ENCODE measurements at regions not wholly inside any gene's neighbourhood (a gene's known extent, or its start where the extent isn't known, plus 50 kb on each side); places are given as distances from the start of the nearest gene placed in this dataset.

DNA sequence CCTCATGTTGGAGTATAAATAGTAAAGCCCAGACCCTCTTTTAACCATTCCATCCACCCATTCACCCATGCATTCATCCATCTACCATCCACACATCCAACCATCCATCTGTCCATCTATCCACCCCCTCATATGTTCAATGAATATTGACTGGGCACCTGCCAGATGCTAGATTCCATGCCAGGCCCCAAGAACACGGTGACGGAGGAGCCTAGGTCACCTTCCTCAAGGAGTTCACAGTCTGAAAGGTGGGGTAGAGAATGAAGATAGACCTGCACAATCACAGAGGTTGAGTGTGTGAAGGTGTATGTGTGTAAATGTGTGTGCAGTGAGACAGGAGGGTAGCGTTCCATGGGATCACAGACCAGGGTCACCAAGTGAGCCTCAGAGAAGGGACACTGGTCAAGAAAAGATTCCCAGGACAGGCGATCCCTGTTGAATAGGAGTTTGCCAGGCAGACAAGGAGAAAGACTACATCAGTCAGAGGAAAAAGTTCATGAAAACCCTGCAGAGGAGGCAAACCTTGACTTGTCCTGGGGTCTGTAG lies 287.2 kb downstream of the CYP26B1 start:
- DNase-seq = no peak

DNA sequence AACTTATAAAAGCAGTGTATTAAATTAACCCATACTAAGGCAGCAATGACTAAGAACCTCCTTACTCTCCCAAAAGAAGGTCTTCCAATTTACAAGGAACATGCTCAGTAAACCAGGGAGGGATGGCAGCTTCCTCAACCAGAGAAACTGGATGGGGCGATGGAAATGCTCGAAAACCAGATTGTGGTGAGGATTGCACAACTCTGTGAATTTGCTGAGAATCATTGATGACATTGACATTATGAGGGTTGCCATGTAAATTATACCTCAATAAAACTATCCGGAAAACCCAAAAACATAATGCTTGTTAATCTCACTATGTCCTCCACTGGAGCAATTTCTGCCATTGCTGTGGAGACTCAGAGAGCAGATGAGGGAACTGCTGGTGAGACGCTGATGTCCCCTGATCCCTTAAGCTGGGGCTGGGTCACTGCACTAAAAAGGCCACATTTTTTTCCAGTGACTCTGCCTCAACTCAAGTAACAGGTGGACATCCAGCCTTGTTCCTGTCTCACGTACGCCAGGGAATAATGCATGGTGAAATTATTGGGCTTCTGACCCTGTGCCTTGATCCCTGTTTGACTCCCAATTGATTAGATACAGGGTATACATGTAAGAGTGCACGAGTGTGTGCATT lies 288.3 kb downstream of the CYP26B1 start:
- DNase-seq = no peak

DNA sequence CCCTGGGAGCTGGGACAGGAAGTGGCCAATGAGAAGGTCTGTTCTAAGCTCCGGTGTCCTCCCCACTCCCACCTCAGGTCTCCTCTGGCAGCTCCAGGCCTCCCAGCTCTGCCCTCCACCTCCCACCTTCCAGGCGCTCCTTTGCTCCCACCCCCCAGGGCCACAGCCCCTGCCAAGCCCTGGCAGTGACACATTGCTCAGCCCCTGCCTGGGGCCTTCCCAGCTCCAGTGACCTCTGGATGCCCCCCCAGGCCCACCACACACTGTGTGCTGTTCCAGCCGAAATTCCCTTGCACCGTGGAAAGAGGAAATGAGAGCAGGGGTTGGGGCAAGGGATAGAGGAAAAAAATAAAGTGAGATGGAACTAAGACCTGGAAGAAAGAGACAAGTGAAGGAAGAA lies 289.6 kb downstream of the CYP26B1 start:
- DNase-seq = no peak

DNA sequence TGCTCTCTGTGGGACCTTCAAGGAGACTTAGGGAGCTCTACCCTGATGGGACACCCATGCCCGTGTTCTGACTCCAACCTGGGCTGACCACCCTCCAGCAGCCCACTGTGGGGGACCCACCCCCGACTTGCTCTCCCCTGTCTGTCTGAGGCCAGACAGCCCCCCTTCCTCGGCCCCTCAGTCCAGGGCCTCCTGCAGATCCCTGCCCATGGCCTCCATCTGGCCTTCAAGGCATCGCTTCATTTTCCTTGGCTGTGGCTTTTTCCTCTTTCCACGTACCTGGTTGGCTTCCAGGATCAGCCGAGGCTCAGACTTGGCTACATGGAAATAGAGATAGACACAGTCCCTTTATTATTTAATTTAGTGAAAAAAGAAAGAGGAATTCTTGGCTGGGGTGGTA lies 290.0 kb downstream of the CYP26B1 start:
- no peak for DNase-seq

DNA sequence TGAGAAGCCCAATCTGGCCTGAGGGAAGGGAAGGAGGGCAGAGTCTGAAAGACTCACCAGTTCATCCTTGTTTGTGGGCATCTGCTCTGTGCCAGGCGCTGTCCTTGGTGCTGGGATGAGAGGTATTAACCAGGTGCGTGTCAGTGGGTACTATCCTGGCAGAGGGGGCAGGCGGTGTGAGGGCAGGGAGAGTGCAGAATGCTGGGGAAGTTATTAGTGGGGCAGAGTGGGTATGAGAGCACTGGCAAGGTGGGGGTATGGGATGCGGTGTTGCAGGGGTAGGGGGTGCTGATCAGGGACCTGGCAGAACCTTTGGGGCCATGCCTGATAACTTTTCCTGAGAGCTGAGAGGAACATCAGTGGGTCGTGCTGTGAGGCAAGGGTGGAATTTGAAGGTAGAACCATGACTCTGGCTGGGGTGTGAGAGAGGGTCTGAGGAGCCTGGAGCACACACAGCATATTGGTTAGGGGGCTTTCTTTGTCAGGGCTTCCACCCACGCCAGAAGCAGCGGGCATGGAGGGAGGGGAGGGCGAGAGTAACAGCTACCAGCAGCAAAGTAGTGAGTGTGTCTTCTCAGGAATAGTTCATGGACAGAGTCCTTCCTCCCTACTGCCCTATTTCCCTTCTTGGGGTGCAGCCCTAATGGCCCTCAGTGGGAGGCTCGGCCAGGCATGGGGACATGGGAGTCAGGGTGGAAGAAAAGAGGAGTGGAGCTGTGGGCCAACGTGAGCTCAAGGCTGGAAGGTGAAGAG lies 290.7 kb downstream of the CYP26B1 start:
- DNase-seq = no peak

DNA sequence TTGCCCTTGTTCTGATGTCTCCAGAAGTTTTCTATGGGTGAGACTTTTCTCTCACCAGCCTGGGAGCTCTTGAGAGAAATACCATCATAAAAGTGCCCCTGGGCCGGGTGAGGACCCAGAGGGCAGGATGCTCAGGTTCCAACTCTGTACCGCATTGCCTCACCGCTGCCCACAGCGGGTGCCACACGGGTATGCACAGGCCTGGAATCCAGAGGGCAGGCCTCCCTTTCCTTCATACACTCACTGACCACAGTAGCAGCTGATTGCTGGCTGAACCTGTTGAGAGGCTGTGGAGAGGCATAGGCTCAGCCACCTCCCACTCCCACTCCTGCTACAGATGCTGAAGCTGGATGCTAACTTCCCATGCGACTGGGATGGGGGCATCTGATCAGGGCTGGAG lies 293.8 kb downstream of the CYP26B1 start:
- DNase-seq = no peak

DNA sequence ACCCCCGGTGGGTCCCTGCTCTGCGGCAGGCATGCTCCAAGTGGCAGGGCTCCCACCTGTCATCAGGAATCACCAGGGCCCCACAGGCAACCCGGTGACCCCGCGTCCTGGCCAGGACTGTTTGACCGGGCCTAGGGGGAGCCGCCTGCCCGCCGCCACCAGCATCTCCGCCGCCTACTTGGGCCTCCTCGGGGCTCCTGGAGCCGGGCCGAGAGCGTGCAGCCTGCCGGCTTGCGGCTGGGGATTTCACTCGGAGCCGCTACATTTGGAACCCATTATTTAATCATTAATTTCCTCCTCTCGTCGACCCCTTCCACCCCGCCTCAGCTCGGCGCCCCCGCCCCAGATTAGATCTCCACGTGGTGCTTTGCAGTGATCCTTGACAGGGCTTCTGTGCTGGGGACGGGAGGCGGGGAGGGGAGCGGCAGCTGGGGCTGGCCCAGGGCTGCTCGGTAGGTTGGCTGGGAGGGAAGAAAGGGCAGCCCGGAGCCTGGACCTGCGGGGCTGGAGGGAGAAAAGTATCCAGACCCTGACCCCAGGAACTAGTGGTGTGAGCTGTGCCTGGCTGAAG lies 295.4 kb downstream of the CYP26B1 start:
- DNase-seq = peak; percentile 49

DNA sequence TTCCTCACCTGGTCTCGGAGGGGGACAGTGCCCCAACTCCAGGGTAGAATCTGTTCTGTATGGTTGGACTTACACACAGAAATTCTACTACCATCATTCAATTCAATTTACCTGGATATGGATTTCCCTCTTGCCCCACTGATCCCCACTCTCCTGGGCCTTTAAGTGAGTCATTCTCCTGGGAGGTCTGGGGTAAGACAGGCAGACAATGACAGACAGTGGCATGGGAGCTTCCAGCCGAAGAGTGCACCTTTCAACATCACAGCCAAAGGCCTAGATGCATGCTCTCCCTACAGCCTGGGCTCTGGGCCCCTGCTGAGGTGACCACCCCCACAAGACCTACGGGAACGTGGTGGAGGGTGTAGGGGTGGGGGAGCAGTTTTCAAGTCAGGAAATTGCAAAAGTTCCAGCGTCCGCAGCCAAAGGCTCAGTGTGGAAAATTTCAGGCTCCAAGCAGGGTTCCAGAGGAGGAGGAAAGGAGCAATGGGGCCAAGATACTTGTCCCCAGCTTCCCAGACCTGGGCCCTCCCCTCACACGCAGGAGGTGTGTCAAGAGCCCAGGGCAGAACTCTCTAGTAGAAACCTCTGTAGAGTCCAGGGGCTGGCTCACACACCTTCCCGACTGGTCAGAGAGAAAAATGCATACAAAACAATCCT lies 296.4 kb downstream of the CYP26B1 start:
- peak; percentile 39 for DNase-seq

DNA sequence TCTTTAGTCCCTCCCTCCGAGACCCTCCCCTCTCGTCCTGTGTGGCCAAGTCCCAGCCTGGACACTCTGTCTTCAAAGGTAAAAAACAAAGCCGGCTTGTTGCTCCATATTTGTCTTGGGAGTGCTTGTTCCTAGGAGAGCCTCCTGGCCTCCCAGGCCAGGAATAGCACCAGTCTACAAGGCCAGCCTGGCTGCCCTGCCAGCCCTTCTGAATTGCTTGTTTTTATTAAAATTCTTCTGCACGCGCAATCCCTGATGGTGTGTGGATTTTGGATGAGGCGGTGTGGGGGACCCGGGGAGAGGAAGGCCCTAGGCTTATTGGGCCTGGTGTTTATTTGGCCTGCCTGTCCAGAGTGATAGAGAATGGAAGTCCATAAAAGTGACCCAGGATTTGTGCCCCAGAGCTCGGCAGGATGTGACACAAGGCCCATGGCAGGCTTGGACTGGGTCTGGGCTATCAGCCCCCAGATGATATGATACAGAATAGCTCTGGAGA lies 297.3 kb downstream of the CYP26B1 start:
- DNase-seq = no peak

DNA sequence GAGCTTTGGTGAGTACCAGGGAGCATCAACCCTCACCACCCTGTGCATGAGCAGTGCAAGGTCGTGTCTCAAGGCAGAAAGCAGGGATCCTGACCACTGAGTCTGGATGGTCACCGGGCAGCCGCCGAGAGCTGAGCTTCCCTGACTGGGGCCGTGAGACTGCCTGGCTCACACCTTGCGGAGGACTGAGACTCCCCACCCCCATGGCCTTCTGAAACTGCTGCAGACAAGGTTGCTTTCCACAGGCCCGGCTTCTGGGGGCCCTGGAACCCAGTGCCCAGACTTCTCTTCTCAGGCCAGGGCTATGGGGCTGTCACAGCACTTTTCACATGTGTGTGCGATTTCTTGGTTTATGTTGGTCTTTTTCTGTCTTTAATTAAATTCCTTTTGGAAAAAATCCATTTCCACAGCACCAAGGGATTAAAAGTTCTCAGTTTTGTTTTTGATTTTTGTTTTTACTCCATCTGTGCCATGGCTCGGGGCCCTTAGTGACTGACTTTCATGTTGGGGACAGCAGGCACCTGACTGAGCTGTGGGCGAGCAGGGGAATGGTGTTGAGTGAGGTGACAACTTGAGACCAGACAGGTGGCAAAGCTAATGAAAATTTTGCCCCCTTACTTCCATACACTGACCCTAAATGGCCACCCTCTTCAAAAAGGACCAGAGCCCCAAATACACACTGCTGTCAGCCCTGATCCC lies 297.9 kb downstream of the CYP26B1 start:
- DNase-seq = no peak

DNA sequence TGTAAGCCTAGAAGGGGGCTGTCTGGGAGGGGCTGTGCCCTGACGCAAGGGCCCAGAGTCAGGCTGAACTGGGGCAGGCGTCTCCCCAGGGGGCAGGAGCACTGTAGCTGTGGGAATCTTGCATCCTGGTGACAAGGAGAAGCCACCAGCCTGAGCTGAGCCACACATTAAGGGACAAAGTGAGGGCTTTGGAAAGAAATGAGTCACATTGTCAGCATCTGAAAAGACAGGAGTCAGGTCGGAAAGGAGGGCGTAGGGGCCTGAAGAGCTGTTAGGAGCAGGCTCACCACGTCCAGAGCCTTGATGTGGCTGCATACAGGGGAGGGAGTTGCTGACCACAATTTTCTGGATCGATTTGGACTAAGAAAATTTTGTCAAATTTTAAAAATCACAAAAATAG lies 298.6 kb downstream of the CYP26B1 start:
- no peak for DNase-seq

DNA sequence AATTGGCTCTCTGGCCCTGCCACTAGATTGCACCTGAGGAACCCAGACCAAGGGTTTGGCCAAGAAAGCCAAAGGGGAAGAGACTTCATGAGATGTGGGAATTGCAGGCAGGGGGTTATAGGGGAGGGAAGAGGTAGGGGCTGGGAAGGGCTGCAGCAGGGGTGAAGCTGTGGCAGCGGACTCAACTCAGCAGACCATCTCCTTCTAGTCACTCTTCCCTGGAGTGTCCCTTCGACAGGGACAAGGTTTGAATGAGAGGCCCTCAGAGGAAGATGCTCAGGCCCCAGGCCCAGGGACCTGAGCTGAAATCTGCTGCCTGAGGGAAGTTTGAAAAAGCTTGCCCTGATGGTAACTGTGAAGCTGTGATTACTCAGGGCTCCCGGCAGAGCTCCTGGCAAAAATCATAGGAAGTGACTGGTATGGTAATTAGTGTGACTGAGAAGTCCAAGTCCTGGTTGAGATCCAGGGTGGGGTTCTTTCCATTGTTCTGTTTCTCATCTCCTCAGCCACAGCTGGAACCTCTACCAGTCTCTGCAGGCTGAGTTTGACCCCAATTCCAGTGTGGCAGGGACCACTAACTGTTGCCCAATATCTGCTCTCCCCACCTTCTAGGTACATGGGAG lies 300.9 kb downstream of the CYP26B1 start:
- DNase-seq = peak; percentile 53

DNA sequence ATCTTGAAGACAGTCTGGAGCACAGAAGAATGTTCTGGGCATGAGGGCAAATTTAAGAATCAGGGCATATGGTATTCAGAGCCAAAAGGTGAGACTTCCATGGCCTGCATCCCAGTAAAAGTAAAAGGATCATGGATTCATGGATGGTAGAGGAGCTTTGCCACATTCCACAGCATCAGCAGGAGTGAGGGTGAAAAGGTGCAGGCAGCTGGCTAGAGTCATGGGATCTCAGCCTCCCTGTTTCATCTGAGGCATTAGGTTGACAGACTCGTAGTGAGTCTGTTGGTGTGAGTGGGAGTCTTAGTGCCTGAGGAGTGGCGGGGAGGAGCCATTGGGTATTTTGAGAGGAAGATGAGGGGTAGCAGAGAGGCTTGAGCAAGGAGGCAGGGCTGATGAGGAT lies 301.6 kb downstream of the CYP26B1 start:
- no peak for DNase-seq

DNA sequence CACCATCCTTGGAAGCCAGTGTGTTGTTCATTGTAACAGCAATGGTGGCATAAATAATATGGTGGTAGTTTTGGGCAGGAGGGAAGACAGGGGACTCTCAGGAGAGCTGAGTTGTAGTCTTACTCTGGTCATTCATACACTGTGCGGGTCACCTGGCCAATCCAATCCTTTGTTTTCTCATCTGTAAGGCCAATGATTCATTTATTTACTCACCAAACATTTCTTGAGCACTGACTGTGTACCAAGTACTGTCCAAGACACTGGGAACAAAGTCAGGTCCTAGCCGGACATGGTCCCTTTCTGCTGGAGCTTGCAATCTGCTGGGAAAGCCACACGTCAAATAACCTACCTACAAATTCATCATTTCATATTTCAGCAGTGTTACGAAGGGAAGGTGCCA lies 302.7 kb downstream of the CYP26B1 start:
- DNase-seq = no peak

DNA sequence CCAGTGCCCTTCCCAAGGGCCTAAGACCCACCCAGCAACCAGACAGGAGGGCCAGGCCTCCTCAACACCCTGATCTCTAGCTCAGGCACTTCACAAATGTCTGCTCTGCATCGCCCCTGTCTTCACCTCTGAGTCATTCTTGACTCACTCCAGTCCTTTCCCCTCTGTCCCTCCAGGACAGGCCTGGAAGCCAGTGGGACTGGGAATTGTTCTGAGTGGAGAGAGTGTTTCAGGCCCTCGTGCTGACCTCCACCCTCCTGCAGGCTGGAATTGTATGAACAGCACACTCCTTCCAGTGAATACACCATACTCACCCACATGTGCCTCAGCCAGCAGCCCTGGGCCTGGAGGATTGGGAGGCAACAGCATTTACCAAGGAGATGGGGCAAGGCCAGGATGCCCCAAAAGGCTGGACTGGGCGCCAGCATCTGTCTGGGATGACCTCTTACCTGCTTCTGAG lies 304.2 kb downstream of the CYP26B1 start:
- DNase-seq = peak; percentile 67

DNA sequence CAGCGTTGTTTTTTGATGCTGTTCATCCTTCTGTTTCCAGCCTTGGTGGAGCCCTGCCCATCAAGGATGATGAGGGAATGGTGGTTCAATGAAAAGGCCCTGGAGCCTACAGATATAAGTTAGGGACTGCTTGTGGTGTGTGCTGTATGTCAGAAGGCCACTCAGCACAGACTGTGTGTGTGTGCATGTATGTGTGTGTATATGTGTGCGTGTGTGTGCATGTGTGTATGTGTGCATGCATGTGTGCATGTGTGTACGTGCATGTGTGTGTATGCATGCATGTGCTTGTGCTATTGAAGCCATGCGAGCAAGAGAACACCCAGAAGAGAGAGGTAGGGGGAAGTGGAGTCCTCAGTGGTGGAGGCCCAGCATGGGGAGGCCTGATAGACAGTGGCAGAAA lies 304.9 kb downstream of the CYP26B1 start:
- no peak for DNase-seq

DNA sequence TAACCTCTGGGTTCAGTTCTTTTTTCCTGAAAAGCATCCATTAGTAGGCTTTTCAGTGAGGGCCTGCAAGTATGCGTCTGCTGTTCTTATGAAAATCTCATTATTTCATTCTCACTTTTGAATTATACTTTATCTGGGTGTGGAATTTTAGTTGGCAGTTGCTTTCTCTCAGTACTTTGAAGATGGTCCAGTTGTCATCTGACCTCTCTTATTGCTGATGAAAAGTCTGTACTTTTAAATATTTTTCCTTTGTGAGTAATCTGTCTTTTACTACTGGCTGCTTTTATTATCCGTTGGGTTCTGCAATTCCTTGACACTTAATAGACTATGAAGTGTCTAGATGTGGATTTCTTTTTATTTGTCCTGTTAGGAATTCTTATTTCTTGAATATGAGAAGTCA lies 307.8 kb downstream of the CYP26B1 start:
- DNase-seq = no peak

DNA sequence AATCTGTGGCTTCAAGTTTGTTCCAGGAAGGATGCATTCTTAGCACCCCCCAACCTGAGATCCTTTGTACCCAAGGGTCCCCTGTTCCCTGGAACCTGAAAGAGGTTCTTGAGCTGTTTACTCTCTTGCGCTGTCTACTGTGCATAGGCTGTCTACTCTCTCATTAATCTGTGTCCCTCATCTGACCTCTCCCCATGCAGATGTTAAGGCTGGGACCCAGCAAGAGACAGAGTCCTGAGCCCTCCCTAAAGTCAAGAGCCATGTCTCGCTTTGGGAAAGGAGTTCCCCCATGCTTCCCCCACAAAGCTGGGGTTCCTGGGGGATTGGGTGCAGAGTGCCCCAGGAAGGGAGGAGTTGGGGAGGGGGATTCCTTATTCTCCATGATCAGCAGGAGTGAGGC lies 312.9 kb downstream of the CYP26B1 start:
- DNase-seq = no peak

DNA sequence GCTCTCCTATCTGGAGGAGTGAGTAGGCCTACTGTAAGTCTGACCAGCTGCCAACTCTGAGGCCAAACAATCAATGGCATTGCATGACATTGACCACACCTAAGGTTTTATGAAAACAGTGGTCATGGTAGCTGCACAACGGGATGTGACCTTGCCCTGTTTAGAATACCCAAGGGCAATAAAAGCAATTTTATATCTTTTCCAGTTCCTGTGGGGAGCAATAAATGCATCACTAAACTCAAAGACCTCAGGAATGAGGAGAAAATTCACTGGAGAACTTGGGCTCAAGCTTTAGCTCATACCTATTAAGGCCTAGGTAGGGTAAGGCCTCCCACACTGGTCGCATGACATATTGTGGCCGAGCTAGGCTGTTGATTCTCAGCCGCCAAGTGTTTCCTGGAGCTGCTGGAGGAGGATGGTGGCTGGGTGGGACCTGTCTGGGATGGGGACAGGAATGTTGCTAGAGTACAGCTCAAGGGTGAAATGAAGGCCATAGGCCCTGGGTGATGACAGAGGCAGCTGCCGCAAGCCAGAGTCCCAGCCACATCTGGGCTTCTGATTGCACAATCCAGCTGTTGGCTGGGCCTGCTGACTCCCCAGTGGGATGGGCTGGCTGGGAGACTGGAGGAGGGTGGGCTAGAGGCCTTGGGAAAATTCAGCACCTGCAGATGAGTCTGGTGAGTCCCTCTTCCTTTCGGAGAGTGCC lies 313.7 kb downstream of the CYP26B1 start:
- DNase-seq = peak; percentile 51

DNA sequence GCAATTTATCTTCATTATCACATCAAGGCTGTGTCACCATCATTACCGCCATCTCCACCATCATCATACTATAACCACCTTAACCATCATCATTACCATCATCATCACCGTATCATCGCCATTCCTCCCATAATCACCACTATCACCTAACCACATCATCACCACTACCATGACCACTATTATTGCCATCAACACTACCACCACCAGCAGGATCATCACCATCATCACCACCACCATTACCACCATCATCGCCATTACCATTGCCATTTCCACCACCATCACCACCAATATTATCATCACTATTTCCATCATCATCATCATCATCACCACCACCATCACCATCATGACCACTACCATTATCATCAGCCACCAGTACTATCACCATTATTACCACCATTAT lies 314.4 kb downstream of the CYP26B1 start:
- no peak for DNase-seq

DNA sequence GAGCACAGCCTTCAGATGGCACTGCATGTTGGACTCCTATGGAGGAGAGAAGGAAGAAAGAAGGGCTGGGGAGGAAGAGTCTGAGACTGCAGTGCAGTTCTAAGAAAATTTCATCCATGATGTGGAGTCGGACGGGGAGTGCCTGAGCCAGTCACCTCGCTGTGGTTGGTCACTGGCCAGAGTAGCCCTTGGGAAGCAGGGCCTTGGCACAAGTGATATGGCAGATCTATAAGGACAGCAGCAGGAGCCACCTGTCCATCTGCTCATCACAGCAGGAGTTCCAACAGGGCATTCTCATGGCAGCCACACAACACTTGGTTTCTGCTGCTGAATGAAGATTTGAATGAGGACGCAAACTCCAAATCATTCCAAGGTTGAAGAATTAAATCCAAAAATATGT lies 314.8 kb downstream of the CYP26B1 start:
- no peak for DNase-seq

All from fibroblast of skin of abdomen (primary cell).